Activated T-cell treated with anti-CD3 and anti-CD28 coated beads, Interleukin-2, amount 50 U/mL, for 48 hours (primary cell): ENCODE measurements at regions not wholly inside any gene's neighbourhood (a gene's known extent, or its start where the extent isn't known, plus 50 kb on each side); places are given as distances from the start of the nearest gene placed in this dataset.
"Not testable (repeated sequence)": the region's sequence is repeated elsewhere in the genome, so short reads cannot be mapped to it uniquely, and the experiment has no call there.

Source experiments
- DNase-seq, 2 experiments: peaks; one replicate each; pipeline ENCODE4 v3.0.0-alpha.2; 2020

GRCh38 chr11:23257556-23257955 lies 397.3 kb upstream of the CCDC179 start:
- DNase-seq = no peak

GRCh38 chr11:23263466-23263865 lies 403.2 kb upstream of the CCDC179 start:
- no peak for DNase-seq

- DNase-seq = no peak
Observed at GRCh38 chr11:23272095-23272494, 411.8 kb upstream of the CCDC179 start.

DNA sequence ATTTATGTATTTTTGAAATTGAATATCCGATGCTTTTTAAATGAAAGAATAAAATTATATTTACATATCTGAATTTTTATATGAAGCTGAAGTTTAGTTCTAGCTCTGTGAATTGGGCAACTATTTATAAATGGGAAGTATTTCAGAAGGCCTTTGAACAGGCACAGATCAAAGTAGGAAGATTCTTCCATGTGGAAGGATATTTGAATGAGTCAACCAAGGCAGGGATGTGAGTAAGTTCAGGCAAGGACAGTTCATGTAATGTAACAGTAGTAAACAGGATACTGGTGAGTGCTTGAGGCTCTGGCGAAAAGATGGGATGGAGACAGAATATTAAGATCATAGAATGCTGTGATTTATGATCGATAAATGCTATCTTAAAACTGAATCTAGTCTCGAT lies 417.8 kb upstream of the CCDC179 start:
- DNase-seq = no peak

DNA sequence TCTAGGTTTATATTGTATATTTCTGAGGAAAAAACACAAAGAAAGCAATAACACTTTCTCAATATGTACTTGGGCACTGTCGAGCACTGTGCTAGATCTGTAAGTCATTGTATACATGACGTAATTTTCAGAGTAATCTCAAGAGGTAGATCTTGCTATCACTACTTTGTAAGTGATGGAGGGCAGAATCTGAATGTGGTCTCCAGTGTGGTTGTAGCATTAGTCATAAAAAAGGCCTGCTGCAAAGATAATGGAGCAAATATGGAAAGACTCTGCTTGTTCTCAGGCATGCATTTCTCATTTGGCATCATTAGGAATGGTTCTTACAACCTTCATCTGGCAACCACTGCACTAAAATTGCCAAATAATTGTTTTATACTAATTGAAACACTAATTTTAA lies 419.8 kb upstream of the CCDC179 start:
- DNase-seq = no peak

DNA sequence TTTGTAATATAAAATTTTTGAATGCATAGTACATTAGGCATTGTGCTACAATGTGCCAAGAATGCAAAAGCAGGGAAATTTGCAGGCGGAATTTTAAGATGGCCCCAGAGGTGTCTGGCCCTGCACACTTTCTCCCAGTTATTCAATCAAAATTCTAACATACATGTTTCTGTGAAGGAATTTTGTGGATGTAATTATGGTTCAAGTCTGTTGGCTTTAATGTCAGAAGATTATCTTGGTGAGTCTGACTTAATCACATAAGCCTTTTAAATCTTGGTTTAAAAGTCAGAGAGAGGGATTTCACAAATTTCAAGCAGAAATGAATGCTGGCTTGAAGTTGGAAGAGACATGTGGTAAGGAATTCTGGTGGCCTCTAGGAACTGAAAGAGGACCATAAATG lies 423.4 kb upstream of the CCDC179 start:
- DNase-seq = no peak

DNA sequence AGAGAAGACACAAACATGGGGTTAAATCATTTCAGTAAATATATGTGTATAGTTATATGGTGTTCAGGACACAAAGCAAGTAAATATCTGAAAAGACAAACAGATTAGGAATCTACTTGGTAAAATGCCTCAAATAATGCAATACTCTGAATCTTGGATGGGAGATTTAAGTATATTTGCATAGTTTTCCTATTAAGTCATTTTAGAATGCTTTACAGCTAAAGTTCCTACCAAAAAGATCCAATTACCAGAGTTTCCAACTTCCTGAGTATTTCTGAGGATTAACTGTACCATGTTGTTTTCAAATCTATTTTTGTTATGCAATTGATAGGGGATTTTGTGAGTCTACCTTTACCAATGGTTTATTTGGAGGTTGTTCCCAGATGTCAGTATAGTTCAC lies 424.4 kb upstream of the CCDC179 start:
- DNase-seq = no peak

DNA sequence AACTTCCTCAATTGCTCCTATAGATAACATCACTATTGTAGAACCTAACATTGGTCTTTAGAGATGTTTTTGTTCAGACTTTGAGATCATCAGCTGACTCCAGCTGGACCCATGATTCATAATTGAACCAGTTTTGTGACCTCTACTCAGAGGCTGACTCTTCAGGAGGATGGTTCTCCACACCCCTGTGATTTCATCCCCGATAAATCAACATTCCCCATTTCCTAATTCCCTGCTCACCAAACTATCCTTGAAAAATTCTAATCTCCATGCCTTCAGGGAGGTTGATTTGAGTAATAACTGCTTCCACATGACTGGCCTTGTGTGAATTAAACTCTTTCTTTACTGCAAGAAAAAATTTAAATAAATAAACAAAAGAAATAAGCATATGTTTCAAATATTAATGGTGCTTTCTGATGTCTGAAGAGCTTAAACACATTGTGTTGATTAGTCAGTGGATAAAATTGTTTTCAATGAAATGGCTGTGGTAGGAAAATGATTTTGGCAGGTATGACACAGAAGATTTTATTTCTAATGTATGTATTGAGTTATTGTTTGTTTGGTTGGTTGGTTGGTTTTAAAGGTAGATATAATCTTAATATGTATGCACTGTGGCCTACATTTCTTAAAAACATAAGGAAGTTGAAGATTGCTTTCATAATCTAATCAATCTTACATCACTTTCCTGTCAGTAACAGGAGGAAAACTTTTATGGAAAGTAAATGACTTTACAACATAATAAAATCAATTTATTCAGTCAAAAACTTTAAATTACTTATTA lies 427.9 kb upstream of the CCDC179 start:
- DNase-seq = no peak

GRCh38 chr11:23295241-23295640 lies 435.0 kb upstream of the CCDC179 start:
- no peak for DNase-seq

DNA sequence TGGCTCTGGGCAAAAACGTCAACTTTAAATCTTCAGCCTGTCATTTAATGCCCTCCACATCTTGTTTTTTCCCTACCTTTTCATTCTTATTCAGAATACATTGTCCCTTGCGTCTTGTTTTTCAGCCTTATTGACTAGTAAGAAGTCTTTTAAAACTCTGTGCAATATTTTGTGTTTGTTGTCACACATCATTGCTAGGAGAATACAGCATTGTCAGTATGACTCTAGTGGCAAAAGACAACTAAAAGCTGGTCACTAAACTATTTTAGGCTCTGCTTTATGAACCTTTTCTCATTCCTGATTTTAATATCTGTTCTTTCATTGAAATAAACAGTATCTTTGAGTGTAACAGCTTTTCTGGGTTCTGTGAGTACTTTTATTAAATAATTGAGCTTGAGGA lies 447.8 kb upstream of the CCDC179 start:
- DNase-seq = no peak

- no peak for DNase-seq
Observed at GRCh38 chr11:23310276-23310675, 450.0 kb upstream of the CCDC179 start.

GRCh38 chr11:23311986-23312940 lies 452.0 kb upstream of the CCDC179 start:
- DNase-seq = no peak

DNA sequence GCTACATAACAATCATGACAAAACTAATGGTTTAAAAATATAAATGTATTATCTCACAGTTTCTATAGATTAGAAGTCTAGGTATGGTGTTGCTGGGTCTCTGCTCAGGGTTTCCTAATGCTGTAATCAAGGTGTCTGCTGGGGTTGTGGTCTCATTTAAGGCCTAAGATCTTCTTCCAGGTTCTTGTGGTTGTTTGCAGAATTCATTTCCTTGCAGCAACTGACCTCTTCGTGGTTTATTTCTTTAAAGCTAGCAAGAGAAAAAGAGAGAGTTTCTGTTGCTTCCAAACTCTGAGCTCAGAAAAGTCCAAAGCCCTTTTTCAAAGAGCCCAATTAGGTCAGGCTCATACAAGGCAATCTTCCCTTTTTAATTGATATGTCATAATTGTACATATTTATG lies 452.7 kb upstream of the CCDC179 start:
- no peak for DNase-seq

DNA sequence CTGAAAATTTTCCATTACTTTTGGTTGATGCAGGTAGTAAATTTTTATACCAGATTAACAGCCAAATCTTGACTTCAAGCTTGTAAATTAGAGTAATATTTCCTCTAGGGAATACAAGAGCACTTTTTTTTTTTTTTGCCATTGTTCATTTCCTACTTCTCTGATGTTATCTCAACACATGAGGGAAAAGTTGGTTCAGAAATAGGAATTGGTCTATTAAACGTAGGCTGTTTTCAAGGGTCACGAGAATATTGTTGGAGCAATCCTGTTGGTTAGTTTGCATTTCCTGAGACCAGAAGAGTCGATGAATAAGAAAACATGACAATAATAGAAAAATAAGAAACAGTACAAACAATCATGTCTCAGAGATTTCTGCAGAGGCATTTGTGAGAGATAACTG lies 453.9 kb upstream of the CCDC179 start:
- DNase-seq = no peak

- no peak for DNase-seq
Observed at GRCh38 chr11:23315286-23315685, 455.0 kb upstream of the CCDC179 start.

DNA sequence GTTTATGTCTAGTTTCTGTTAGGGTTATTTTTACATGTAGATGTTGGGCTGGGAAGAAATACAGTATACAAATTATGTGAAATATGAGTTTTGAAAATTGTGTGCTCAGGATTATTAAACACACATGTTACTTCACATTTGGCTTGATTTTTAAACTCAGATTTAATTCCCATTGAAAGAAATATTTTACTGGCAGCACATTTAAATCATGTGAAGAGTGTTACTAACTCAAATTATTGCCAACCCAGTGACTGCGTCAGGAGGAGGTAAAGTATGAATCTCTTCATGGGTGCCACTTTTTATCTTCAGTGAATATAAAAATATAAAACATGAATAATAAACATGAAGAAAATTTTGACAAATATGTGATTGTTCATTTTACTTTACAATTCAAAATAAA lies 457.5 kb upstream of the CCDC179 start:
- no peak for DNase-seq

DNA sequence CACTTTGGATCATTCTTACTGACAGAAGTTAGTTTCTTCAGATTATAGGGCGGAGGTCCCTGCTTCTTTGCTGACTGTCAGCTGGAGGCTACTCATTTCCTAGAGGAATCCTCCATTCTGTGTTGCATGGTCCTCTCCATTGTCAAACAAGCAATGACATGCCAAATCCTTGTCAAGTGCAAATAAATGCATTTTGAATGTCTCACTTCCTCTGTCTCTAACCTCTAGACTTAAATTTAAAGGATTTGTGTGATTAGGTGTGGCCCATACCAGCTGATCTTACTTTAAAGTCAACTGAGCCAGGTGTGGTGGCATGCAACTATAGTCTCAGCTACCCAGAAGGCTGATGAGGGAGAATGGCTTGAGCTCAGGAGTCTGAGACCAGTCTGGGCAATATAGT lies 458.4 kb upstream of the CCDC179 start:
- no peak for DNase-seq

DNA sequence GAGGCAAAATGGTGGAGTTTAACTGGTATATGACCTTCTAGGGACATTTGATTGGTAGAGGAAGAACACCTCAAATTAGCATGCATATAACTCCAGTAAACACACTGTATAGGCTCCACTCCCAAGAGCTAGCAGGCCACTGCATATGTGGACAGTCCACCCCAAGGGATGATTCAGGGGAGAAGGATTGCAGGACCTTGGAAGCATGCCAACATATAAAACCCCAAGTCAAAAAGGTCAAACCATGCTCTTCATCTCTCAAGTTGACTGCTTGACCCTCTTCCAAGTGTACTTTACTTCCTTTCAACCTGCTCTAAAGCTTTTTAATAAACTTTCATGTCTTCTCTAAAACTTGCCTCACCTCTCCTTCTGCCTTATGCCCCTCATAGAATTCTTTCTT lies 459.9 kb upstream of the CCDC179 start:
- DNase-seq = no peak

GRCh38 chr11:23335586-23335985 lies 475.3 kb upstream of the CCDC179 start:
- not testable (repeated sequence) for DNase-seq

GRCh38 chr11:23336961-23337360 lies 476.7 kb upstream of the CCDC179 start:
- DNase-seq = no peak

DNA sequence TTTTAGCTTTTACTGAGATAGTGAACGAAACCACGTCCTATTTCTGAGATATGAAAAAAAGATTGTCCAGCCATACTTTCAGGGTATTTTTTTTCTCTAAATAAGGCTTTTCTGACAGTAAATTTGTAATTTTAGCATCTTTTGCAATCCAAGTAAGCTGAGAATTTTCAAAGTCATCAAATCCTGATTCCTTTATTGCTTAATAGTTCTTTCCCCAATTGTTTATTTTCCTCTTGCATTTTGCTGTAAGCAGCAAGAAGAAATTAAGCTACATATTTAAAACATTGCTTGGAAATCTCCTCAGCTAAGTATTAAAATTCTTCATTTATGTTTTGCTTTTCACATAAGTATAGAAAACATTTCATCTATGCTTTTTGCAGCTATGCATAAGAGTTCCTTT lies 493.3 kb upstream of the CCDC179 start:
- DNase-seq = no peak

- DNase-seq = no peak
Observed at GRCh38 chr11:23359297-23359696, 499.0 kb upstream of the CCDC179 start.

DNA sequence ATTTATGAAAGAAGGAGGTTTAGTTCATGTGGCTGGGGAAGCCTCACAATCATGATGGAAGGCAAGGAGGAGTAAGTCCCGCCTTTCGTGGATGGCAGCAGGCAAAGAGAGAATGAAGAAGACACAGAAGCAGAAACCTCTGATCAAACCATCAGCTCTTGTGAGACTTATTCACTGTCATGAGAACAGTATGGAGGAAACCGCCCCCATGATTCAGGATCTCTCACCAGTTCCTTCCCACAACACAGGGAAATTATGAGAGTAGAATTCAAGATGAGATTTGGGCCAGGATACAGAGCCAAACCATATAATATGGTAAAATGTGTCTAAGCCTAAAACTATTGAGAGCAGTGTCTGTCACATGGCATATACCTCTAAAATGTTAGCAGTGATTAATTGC lies 503.8 kb upstream of the CCDC179 start:
- DNase-seq = no peak

DNA sequence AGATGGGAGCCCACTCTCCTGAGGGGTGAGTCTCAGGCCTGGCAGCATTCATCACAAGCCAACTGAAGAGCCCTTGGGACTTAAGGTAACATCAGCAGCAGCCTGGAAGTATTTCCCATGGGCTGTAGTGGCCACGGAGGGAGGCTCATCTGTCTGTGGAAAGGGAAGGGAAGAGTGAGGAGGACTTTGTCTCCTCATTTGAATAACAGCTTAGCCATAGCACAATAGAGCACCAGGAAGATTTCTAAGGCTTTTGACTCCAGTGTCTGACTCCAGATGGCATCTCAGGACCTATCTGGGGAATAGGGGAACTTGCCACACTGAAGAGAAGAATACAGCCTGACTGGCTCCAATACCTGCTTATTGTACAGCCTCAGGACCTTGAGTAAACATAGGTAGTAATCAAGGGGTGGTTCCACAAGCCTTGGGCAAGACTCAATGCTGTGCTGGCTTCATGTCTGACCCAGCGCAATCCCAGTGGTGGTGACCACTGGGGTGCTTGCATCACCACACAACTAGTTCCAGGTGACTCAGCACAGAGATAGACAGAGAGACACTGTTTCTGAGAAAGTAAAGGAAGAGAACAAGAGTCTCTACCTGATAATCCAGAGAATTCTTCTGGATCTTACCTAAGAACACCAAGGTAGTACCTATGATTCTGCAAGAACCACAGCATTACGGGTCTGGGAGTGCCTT lies 510.5 kb upstream of the CCDC179 start:
- no peak for DNase-seq
